Breast epithelium (tissue), 4 donors: ENCODE measurements at regions not wholly inside any gene's neighbourhood (a gene's known extent, or its start where the extent isn't known, plus 50 kb on each side); places are given as distances from the start of the nearest gene placed in this dataset.

ENCODE experiments used
- DNase-seq, 2 donors: peaks; one replicate each; pipeline ENCODE4 v3.0.0-alpha.2; 2019; ENCODE audit warnings: low spot score in 2 of 2
- H3K27ac ChIP-seq, 2 donors: fragments of 200-600 bp; sonication (generic) in 1 of 2; one replicate each; pipeline ENCODE4 v1.5.1; 2016 to 2019; ENCODE audit warnings: mild to moderate bottlenecking in 1 of 2
- H3K27me3 ChIP-seq, 2 donors: fragments of 200-600 bp; sonication (generic) in 1 of 2; one replicate each; pipeline versions ENCODE4 v1.5.1 to v1.6.0; 2017 to 2019; ENCODE audit warnings: control low read depth in 1 of 2, mild to moderate bottlenecking in 1 of 2
- H3K36me3 ChIP-seq: fragments of 200-600 bp; one replicate; pipeline ENCODE4 v1.5.1; 2019
- H3K4me1 ChIP-seq, 2 donors: fragments of 200-600 bp; sonication (generic); one replicate each; pipeline ENCODE4 v1.5.1; 2016 to 2019; ENCODE audit warnings: control low read depth in 1 of 2
- H3K4me3 ChIP-seq, 3 donors: fragments of 200-600 bp; sonication (generic); 1 replicate in 2 of 3; 2 replicates in 1 of 3; pipeline ENCODE4 v1.5.1; 2016 to 2019; ENCODE audit warnings: mild to moderate bottlenecking in 3 of 3, moderate library complexity in 2 of 3
- H3K9me3 ChIP-seq, 2 donors: fragments of 200-600 bp; sonication (generic) in 1 of 2; one replicate each; pipeline ENCODE4 v1.5.1; 2016 to 2019; ENCODE audit warnings: control low read depth in 1 of 2
- POLR2A ChIP-seq: fragments of 450-650 bp; IDR thresholded peaks from one replicate; pipeline ENCODE4 v1.6.1; 2016; ENCODE audit warnings: antibody characterized with exemption, mild to moderate bottlenecking, moderate library complexity
- POLR2AphosphoS5 ChIP-seq, 3 donors: sonication (generic); formaldehyde crosslinking; IDR thresholded peaks; one replicate each; pipeline ENCODE4 v1.6.1; 2017; ENCODE audit warnings: antibody characterized with exemption in 3 of 3
- intact Hi-C: fragments of 100-400 bp; cut with DNase I; formaldehyde crosslinking; loops from one replicate; pipeline ENCODE4 v1.15.1; 2023; ENCODE audit warnings: low total_unique reads
- TF ChIP-seq, protein P1 (sequence below), 3 donors: fragments of 450-650 bp; IDR thresholded peaks; one replicate each; pipeline ENCODE4 v1.5.1; 2016 to 2017; ENCODE audit warnings: antibody characterized with exemption in 3 of 3, mild to moderate bottlenecking in 3 of 3, moderate library complexity in 3 of 3

DNA sequence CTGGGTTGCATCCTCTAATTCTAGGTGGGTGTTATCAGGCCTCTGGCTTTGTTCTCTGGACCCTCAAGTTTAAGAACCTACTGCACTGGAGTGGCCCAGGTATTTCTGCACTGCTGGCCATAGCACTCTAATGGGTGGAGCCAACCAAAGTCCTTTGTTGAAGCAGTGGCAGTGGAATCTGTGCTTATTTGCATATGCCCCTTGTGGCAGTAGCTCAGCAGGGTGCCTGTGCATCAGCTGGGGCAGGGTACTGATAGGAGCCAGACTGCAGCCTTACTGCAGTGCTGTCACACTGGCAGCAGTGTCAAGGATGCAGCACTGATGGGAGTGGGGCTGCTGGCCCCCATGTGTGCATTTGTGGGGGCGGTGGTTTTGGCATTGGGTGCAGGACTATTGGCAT is 660.6 kb downstream of the LRRIQ3 start:
- H3K9me3 ChIP-seq = peaks cover 0 to 3% of the 10 kb centered on the region in 2 donors
- no peaks in the 10 kb centered on the region for H3K36me3 ChIP-seq
- no peak for DNase-seq
- intact Hi-C loops = no loop called here
- no peaks in the 10 kb centered on the region for H3K27me3 ChIP-seq
- no peak overlapping the region for H3K27ac ChIP-seq
- TF ChIP-seq POLR2AphosphoS5 (IDR thresholded peaks at IDR 0.05) (no peak), POLR2A (no peak)
- TF ChIP-seq, protein P1, sequence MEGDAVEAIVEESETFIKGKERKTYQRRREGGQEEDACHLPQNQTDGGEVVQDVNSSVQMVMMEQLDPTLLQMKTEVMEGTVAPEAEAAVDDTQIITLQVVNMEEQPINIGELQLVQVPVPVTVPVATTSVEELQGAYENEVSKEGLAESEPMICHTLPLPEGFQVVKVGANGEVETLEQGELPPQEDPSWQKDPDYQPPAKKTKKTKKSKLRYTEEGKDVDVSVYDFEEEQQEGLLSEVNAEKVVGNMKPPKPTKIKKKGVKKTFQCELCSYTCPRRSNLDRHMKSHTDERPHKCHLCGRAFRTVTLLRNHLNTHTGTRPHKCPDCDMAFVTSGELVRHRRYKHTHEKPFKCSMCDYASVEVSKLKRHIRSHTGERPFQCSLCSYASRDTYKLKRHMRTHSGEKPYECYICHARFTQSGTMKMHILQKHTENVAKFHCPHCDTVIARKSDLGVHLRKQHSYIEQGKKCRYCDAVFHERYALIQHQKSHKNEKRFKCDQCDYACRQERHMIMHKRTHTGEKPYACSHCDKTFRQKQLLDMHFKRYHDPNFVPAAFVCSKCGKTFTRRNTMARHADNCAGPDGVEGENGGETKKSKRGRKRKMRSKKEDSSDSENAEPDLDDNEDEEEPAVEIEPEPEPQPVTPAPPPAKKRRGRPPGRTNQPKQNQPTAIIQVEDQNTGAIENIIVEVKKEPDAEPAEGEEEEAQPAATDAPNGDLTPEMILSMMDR (IDR thresholded peaks at IDR 0.05) = no peak
- H3K4me1 ChIP-seq = no peaks in the 10 kb centered on the region
- H3K4me3 ChIP-seq = no peak overlapping the region

DNA sequence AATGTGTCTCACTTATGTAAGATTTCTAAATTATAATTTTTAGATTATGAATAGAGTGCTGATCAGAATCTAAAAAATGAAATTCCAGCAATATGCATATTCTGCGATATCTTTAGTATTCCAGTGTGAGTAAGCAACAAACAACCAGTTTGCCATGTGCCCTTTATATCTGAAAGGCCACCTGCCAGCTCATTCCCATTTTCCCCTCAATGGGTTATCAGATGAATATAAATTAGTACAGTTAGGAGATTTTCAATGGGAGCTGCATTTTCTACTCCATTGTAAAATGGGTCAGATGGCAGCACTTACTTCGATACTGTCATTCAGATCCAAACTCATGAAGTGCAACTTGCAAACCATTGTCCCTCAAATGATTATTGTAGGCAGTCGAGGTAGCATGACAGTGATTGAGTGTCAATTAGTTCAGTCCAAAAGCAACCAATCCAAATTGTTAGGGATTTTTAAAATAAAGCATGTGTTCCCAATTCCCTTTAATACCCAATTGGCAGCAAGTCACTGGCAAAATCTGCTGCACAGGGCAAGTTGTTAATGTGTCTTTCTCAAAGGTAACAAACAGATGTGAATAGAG is 680.3 kb downstream of the LRRIQ3 start:
- intact Hi-C loops = no loop called here
- no peaks in the 10 kb centered on the region for H3K9me3 ChIP-seq
- no peaks in the 10 kb centered on the region for H3K27me3 ChIP-seq
- no peaks in the 10 kb centered on the region for H3K4me1 ChIP-seq
- no peak overlapping the region for H3K27ac ChIP-seq
- H3K4me3 ChIP-seq = no peak overlapping the region
- no peaks in the 10 kb centered on the region for H3K36me3 ChIP-seq
- TF ChIP-seq POLR2AphosphoS5 (IDR thresholded peaks at IDR 0.05) (no peak), POLR2A (no peak)
- TF ChIP-seq, protein P1 (IDR thresholded peaks at IDR 0.05) = no peak
- DNase-seq = no peak

DNA sequence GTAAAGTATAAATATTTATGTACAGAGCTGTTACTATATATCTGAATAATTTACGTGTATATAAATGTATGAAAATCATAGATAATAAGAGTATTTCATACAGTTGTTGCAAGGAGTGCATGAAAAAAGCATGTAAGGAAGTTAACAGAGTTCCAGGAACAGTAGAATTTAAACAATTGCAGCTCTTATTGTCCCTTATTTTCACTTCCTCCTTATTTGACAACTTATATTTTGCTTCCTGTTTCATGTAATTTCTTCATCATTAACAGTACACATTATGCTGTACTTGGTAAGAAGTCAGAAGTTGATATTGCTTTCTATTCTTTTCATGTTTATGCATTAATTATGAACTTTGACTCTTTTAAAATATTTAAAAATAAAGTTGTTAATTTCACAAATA is 681.5 kb downstream of the LRRIQ3 start:
- DNase-seq = no peak
- no peak overlapping the region for H3K4me3 ChIP-seq
- no peaks in the 10 kb centered on the region for H3K4me1 ChIP-seq
- H3K9me3 ChIP-seq = no peaks in the 10 kb centered on the region
- no peaks in the 10 kb centered on the region for H3K27me3 ChIP-seq
- H3K36me3 ChIP-seq = no peaks in the 10 kb centered on the region
- intact Hi-C loops = no loop called here
- no peak overlapping the region for H3K27ac ChIP-seq
- TF ChIP-seq POLR2AphosphoS5 (IDR thresholded peaks at IDR 0.05) = no peak
- TF ChIP-seq, protein P1 (IDR thresholded peaks at IDR 0.05) = no peak
- no peak for TF ChIP-seq POLR2A

DNA sequence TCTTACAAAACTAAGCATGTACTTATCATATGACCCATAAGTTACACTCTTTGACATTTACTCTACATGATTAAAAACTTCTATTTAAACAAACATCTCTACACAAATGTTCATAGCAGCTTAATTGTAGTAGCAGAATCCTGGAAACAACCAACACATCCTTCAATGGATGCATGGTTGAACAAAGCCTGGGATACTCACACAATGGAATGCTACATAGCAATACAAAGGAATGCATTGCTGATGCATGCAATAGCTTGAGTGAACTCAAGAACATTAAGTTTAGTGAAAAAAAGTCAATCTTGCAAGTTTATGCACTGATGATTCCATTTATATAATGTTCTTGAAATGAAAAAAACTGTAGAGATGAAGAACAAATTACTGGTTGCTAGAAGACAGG is 686.9 kb downstream of the LRRIQ3 start:
- no peak overlapping the region for H3K27ac ChIP-seq
- H3K27me3 ChIP-seq = no peaks in the 10 kb centered on the region
- TF ChIP-seq, protein P1 (IDR thresholded peaks at IDR 0.05) = no peak
- no peak for TF ChIP-seq POLR2A
- no peak for TF ChIP-seq POLR2AphosphoS5 (IDR thresholded peaks at IDR 0.05)
- intact Hi-C loops = no loop called here
- H3K36me3 ChIP-seq = no peaks in the 10 kb centered on the region
- H3K4me1 ChIP-seq = no peaks in the 10 kb centered on the region
- H3K4me3 ChIP-seq = no peak overlapping the region
- DNase-seq = no peak
- no peaks in the 10 kb centered on the region for H3K9me3 ChIP-seq

DNA sequence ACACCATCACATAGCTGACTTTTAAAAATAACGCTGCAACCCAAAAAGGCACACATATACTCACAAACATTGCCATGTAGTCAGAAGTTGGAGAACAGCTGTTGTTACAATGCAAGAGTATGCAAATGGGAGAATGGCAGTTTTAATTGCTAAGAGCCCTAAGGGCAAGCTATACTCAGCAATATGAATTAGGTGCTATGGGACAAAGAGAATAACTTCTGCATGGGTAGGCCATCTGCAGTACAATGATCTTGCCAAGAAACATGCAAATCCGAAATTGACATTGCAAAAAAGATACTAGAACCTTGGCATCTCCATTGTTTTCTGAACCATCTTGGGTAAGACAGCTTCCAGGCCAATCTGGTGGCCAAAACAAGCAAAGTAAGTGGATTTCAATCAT is 697.8 kb downstream of the LRRIQ3 start:
- intact Hi-C loops = no loop called here
- H3K9me3 ChIP-seq = no peaks in the 10 kb centered on the region
- DNase-seq = no peak
- no peak overlapping the region for H3K4me3 ChIP-seq
- no peaks in the 10 kb centered on the region for H3K36me3 ChIP-seq
- no peak overlapping the region for H3K27ac ChIP-seq
- no peak for TF ChIP-seq POLR2A
- TF ChIP-seq POLR2AphosphoS5 (IDR thresholded peaks at IDR 0.05) = no peak
- TF ChIP-seq, protein P1 (IDR thresholded peaks at IDR 0.05) = no peak
- H3K4me1 ChIP-seq = no peaks in the 10 kb centered on the region
- no peaks in the 10 kb centered on the region for H3K27me3 ChIP-seq
